Liver (tissue), 8 donors: ENCODE measurements at regions not wholly inside any gene's neighbourhood (a gene's known extent, or its start where the extent isn't known, plus 50 kb on each side); places are given as distances from the start of the nearest gene placed in this dataset.

Source experiments
- DNase-seq: peaks from one replicate; pipeline ENCODE4 v3.0.0-alpha.2; 2017; ENCODE audit warnings: low spot score
- H3K27ac ChIP-seq, 2 donors: one replicate each; pipeline ENCODE4 v1.7.0; 2013; ENCODE audit warnings: inconsistent platforms in 2 of 2, low read length in 2 of 2, control low read depth in 1 of 2, low read depth in 1 of 2, mild to moderate bottlenecking in 1 of 2
- H3K27me3 ChIP-seq, 4 donors: one replicate each; pipeline versions ENCODE4 v1.6.1 to v1.7.0; 2013; ENCODE audit warnings: low read length in 3 of 4, inconsistent platforms in 1 of 4, mild to moderate bottlenecking in 1 of 4, moderate library complexity in 1 of 4; ENCODE audit not compliant: control insufficient read depth in 4 of 4, insufficient read depth in 4 of 4
- H3K36me3 ChIP-seq, 4 donors: one replicate each; pipeline versions ENCODE4 v1.6.1 to v1.7.0; 2013; ENCODE audit warnings: low read length in 3 of 4, mild to moderate bottlenecking in 3 of 4, low read depth in 1 of 4, moderate library complexity in 1 of 4; ENCODE audit not compliant: control insufficient read depth in 4 of 4, insufficient read depth in 3 of 4
- H3K4me1 ChIP-seq, 4 donors: one replicate each; pipeline versions ENCODE4 v1.6.1 to v1.7.0; 2013; ENCODE audit warnings: low read length in 3 of 4, mild to moderate bottlenecking in 3 of 4, moderate library complexity in 1 of 4; ENCODE audit not compliant: control insufficient read depth in 4 of 4, insufficient read depth in 4 of 4
- H3K4me3 ChIP-seq, 3 donors: one replicate each; pipeline versions ENCODE4 v1.6.1 to v1.7.0; 2013; ENCODE audit warnings: low read length in 3 of 3, control low read depth in 1 of 3, low read depth in 1 of 3, mild to moderate bottlenecking in 1 of 3
- H3K9ac ChIP-seq, 2 donors: one replicate each; pipeline ENCODE4 v1.7.0; 2013; ENCODE audit warnings: low read length in 2 of 2, mild to moderate bottlenecking in 2 of 2, moderate library complexity in 2 of 2, control low read depth in 1 of 2, low read depth in 1 of 2
- H3K9me3 ChIP-seq, 4 donors: one replicate each; pipeline versions ENCODE4 v1.6.1 to v1.7.0; 2013; ENCODE audit warnings: low read length in 3 of 4; ENCODE audit not compliant: control insufficient read depth in 4 of 4
- ATF3 ChIP-seq: IDR thresholded peaks from 2 replicates; pipeline ENCODE4 v1.6.1; 2016; ENCODE audit warnings: antibody characterized with exemption
- CTCF ChIP-seq: fragments of 150-350 bp; IDR thresholded peaks from 2 replicates; pipeline ENCODE4 v1.5.1; 2017; ENCODE audit warnings: improper control_type of control experiment, low read depth, low read length; ENCODE audit not compliant: missing input control
- EGR1 ChIP-seq, 2 donors: IDR thresholded peaks; 2 replicates each; pipeline ENCODE4 v1.6.1; 2016 to 2018; ENCODE audit warnings: antibody characterized with exemption in 2 of 2, low read depth in 2 of 2
- FOXA1 ChIP-seq: IDR thresholded peaks from 2 replicates; pipeline ENCODE4 v1.6.1; 2016; ENCODE audit warnings: antibody characterized with exemption
- FOXA2 ChIP-seq: IDR thresholded peaks from 2 replicates; pipeline ENCODE4 v1.6.1; 2016; ENCODE audit warnings: antibody characterized with exemption
- GABPA ChIP-seq, 2 donors: IDR thresholded peaks in 1 of 2; conservative IDR thresholded peaks in 1 of 2; 2 replicates each; pipeline ENCODE4 v1.6.1; 2016; ENCODE audit warnings: antibody characterized with exemption in 2 of 2, mild to moderate bottlenecking in 1 of 2, moderate library complexity in 1 of 2
- HNF4A ChIP-seq, 2 donors: conservative IDR thresholded peaks; 2 replicates each; pipeline ENCODE4 v1.6.1; 2016; ENCODE audit warnings: antibody characterized with exemption in 2 of 2, mild to moderate bottlenecking in 2 of 2
- HNF4G ChIP-seq: IDR thresholded peaks from 2 replicates; pipeline ENCODE4 v1.6.1; 2016; ENCODE audit warnings: antibody characterized with exemption
- JUND ChIP-seq, 2 donors: IDR thresholded peaks; 2 replicates each; pipeline ENCODE4 v1.6.1; 2016; ENCODE audit warnings: antibody characterized with exemption in 2 of 2
- MAX ChIP-seq: IDR thresholded peaks from 2 replicates; pipeline ENCODE4 v1.6.1; 2016; ENCODE audit warnings: antibody characterized with exemption
- NR2F2 ChIP-seq: IDR thresholded peaks from 2 replicates; pipeline ENCODE4 v1.6.1; 2016; ENCODE audit warnings: antibody characterized with exemption
- RAD21 ChIP-seq, 2 donors: IDR thresholded peaks; 2 replicates each; pipeline ENCODE4 v1.6.1; 2016; ENCODE audit warnings: antibody characterized with exemption in 2 of 2, mild to moderate bottlenecking in 2 of 2
- REST ChIP-seq: IDR thresholded peaks from 2 replicates; pipeline ENCODE4 v1.6.1; 2016; ENCODE audit warnings: antibody characterized with exemption, mild to moderate bottlenecking
- RXRA ChIP-seq, 2 donors: IDR thresholded peaks; 2 replicates each; pipeline ENCODE4 v1.6.1; 2017 to 2018; ENCODE audit warnings: antibody characterized with exemption in 2 of 2, mild to moderate bottlenecking in 1 of 2
- SP1 ChIP-seq: IDR thresholded peaks from 2 replicates; pipeline ENCODE4 v1.6.1; 2018; ENCODE audit warnings: antibody characterized with exemption, mild to moderate bottlenecking
- TAF1 ChIP-seq: conservative IDR thresholded peaks from 2 replicates; pipeline ENCODE4 v1.6.1; 2016; ENCODE audit warnings: antibody characterized with exemption, mild to moderate bottlenecking
- YY1 ChIP-seq: IDR thresholded peaks from 2 replicates; pipeline ENCODE4 v1.6.1; 2016; ENCODE audit warnings: antibody characterized with exemption, mild to moderate bottlenecking
- ZBTB33 ChIP-seq: IDR thresholded peaks from 2 replicates; pipeline ENCODE4 v1.6.1; 2016; ENCODE audit warnings: antibody characterized with exemption
- WGBS: extraction: QIAGEN DNeasy Blood & Tissue Kit; methylation state at CpG from one replicate; pipeline ENCODE4 v1.1.7; 2013; 5-methylcytosine and 5-hydroxymethylcytosine counted together
- donor health status: healthy.
- donor health status: healthy.
- donor health status: healthy.
- donor health status: healthy.
- donor health status: healthy.

GRCh38 chr16:5556158-5556810, 458.7 kb upstream of the EEF2KMT start:
- Histone ChIP-seq H3K4me3 (no peak overlapping the region), H3K27ac (no peak overlapping the region), H3K9ac (no peak overlapping the region), H3K4me1 (no peaks in the 10 kb centered on the region), H3K36me3 (no peaks in the 10 kb centered on the region), H3K27me3 (no peaks in the 10 kb centered on the region), H3K9me3 (no peaks in the 10 kb centered on the region)
- TF ChIP-seq FOXA1: no peak
- WGBS: 73% methylated on average over 13 of the region's 13 CpGs
- DNase-seq: no peak

- 72% methylated on average over 7 of the region's 7 CpGs for WGBS
- no peak for DNase-seq
- H3K9me3 ChIP-seq: no peaks in the 10 kb centered on the region
- peaks cover 0 to 4% (median 0%) of the 10 kb centered on the region in 4 donors for H3K27me3 ChIP-seq
- no peaks in the 10 kb centered on the region for H3K36me3 ChIP-seq
- no peaks in the 10 kb centered on the region for H3K4me1 ChIP-seq
- no peak overlapping the region for H3K27ac ChIP-seq
- no peak overlapping the region for H3K9ac ChIP-seq
- TF ChIP-seq MAX (no peak), HNF4G (no peak), TAF1 (no peak), EGR1 (IDR thresholded peaks at IDR 0.05; ENCODE audit: low read depth in 2 of 2) (no peak), HNF4A (conservative IDR thresholded peaks at IDR 0.05) (no peak), GABPA (IDR thresholded peaks at IDR 0.05 in 1 of 2, conservative IDR thresholded peaks at IDR 0.05 in 1 of 2) (no peak), FOXA1 (no peak), RAD21 (IDR thresholded peaks at IDR 0.05) (no peak), FOXA2 (no peak), RXRA (IDR thresholded peaks at IDR 0.05) (no peak), JUND (IDR thresholded peaks at IDR 0.05) (no peak), NR2F2 (no peak), YY1 (no peak), ZBTB33 (no peak), SP1 (no peak), CTCF (no peak), ATF3 (no peak), REST (no peak)
- no peak overlapping the region for H3K4me3 ChIP-seq
These were observed 454.3 kb upstream of the EEF2KMT start for GRCh38 chr16:5551909-5552308.
